ENCODE measurements at regions not wholly inside any gene's neighbourhood (a gene's known extent, or its start where the extent isn't known, plus 50 kb on each side); places are given as distances from the start of the nearest gene placed in this dataset.

GRCh38 chr14:56738020-56738419, 72.3 kb downstream of the OTX2 start (continued):
- no peak for TF ChIP-seq GABPB1 (CRISPR knock-in tag; IDR thresholded peaks at IDR 0.05)
- no peak for TF ChIP-seq MIER1 (IDR thresholded peaks at IDR 0.05; ENCODE audit: low read depth)
- TF ChIP-seq CEBPG (CRISPR knock-in tag; IDR thresholded peaks at IDR 0.05): no peak
- TF ChIP-seq CEBPG (tag; conservative IDR thresholded peaks at IDR 0.05 in 1 of 2, IDR thresholded peaks at IDR 0.05 in 1 of 2): no peak
- no peak for TF ChIP-seq CBFA2T3 (IDR thresholded peaks at IDR 0.05)
- TF ChIP-seq NCOA2 (IDR thresholded peaks at IDR 0.05; ENCODE audit: partially characterized antibody in 2 of 2): no peak
- TF ChIP-seq E2F3 (CRISPR knock-in tag; IDR thresholded peaks at IDR 0.05): no peak
- no peak for TF ChIP-seq PCBP2 (IDR thresholded peaks at IDR 0.05; ENCODE audit: low read depth, low read length, poor library complexity, severe bottlenecking)

- H3K36me3 ChIP-seq (ENCODE audit: control insufficient read depth, insufficient read depth, low read length): no peaks in the 10 kb centered on the region
- ChIA-PET POLR2A (no interaction called here), CTCF (ENCODE audit: low intra/inter-chr PET ratio) (no interaction called here)
- intact Hi-C loops (cut with micrococcal nuclease) (no loop called here), in situ Hi-C loops (cut with MboI) (no loop called here)
- no peaks in the 10 kb centered on the region for H3K79me2 ChIP-seq (ENCODE audit: control insufficient read depth, insufficient read depth, low read length)
- H3K4me1 ChIP-seq (replicated peaks in 1 of 2; ENCODE audit: control insufficient read depth in 2 of 2, insufficient read depth in 2 of 2, low read length in 2 of 2): no peaks in the 10 kb centered on the region
- no peaks in the 10 kb centered on the region for H4K20me1 ChIP-seq (replicated peaks; ENCODE audit: control insufficient read depth, insufficient read depth, low read length)
- no peak overlapping the region for H3K9ac ChIP-seq (ENCODE audit: insufficient read depth in 1 of 2, low read depth in 2 of 2, low read length in 2 of 2)
- H3K27ac ChIP-seq (ENCODE audit: extremely low read depth, low read depth, low read length): no peak overlapping the region
- WGBS (ENCODE audit: insufficient coverage, low coverage, missing lambda C conversion rate): 2% methylated on average over 7 of the region's 7 CpGs
- DNase-seq (ENCODE audit: extremely low read depth in 1 of 4, low spot score in 3 of 4): no peak
- no peak overlapping the region for H2AFZ ChIP-seq (ENCODE audit: low read depth, low read length)
- no peak for ATAC-seq
- BruUV-seq (replicated peaks): no TSS peak
- H3K4me2 ChIP-seq (ENCODE audit: insufficient read depth, low read length): no peak overlapping the region
- no peaks in the 10 kb centered on the region for H3K9me3 ChIP-seq (replicated peaks; ENCODE audit: control insufficient read depth, insufficient read depth, low read depth, low read length)
- H3K27me3 ChIP-seq (ENCODE audit: control insufficient read depth in 2 of 2, insufficient read depth in 2 of 2, low read length in 2 of 2): peaks cover 0 to 22% of the 10 kb centered on the region in 2 experiments; a peak in 3 of 5 replicates
- no peaks in the 10 kb centered on the region for H3K9me1 ChIP-seq (ENCODE audit: control insufficient read depth, insufficient read depth, low read length)
- FAIRE-seq: no peak
- no peak overlapping the region for H3K4me3 ChIP-seq
- TF ChIP-seq ZNF146 (CRISPR knock-in tag; IDR thresholded peaks at IDR 0.05; ENCODE audit: unreplicated experiment) (no peak), SMAD3 (CRISPR knock-in tag; conservative IDR thresholded peaks at IDR 0.05) (no peak), CBX2 (IDR thresholded peaks at IDR 0.05; ENCODE audit: insufficient read depth, low read length, poor library complexity, severe bottlenecking) (no peak), NFATC3 (IDR thresholded peaks at IDR 0.05) (no peak), RAD51 (IDR thresholded peaks at IDR 0.05; ENCODE audit: borderline replicate concordance, low read depth) (no peak), PHB2 (IDR thresholded peaks at IDR 0.05; ENCODE audit: low read depth) (no peak), FOXO4 (CRISPR knock-in tag; IDR thresholded peaks at IDR 0.05) (no peak), ETV5 (CRISPR knock-in tag; IDR thresholded peaks at IDR 0.05; ENCODE audit: low read depth) (no peak), CBX1 (IDR thresholded peaks at IDR 0.05; ENCODE audit: low read depth) (no peak), ZNF507 (tag; conservative IDR thresholded peaks at IDR 0.05) (no peak), KDM5B (IDR thresholded peaks at IDR 0.05; ENCODE audit: insufficient replicate concordance, low read depth, low read length) (no peak), JUND (IDR thresholded peaks at IDR 0.05; ENCODE audit: borderline replicate concordance, low read depth, low read length) (no peak), JUND (tag; IDR thresholded peaks at IDR 0.05; ENCODE audit: borderline replicate concordance, low read depth, low read length) (no peak), IRF2 (CRISPR knock-in tag; IDR thresholded peaks at IDR 0.05) (no peak), ZKSCAN1 (IDR thresholded peaks at IDR 0.05; ENCODE audit: low read depth, low read length) (no peak)
- TF ChIP-seq, protein P1, sequence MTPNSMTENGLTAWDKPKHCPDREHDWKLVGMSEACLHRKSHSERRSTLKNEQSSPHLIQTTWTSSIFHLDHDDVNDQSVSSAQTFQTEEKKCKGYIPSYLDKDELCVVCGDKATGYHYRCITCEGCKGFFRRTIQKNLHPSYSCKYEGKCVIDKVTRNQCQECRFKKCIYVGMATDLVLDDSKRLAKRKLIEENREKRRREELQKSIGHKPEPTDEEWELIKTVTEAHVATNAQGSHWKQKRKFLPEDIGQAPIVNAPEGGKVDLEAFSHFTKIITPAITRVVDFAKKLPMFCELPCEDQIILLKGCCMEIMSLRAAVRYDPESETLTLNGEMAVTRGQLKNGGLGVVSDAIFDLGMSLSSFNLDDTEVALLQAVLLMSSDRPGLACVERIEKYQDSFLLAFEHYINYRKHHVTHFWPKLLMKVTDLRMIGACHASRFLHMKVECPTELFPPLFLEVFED (CRISPR knock-in tag; conservative IDR thresholded peaks at IDR 0.05): no peak
These were observed 76.9 kb downstream of the OTX2 start for GRCh38 chr14:56733396-56733795.

All from K562 (cell line).